Heart left ventricle (tissue), 13 donors: ENCODE measurements at regions not wholly inside any gene's neighbourhood (a gene's known extent, or its start where the extent isn't known, plus 50 kb on each side); places are given as distances from the start of the nearest gene placed in this dataset.

Experiments used
- CTCF ChIP-seq, 12 donors: fragments of 200-600 bp; sonication (generic) in 4 of 12; IDR thresholded peaks; one replicate each; pipeline versions ENCODE4 v1.5.0 to v1.8.0; 2018 to 2022; ENCODE audit warnings: antibody characterized with exemption in 12 of 12, mild to moderate bottlenecking in 5 of 12
- POLR2A ChIP-seq, 2 donors: fragments of 450-650 bp; IDR thresholded peaks; one replicate each; pipeline ENCODE4 v1.6.1; 2017; ENCODE audit warnings: antibody characterized with exemption in 2 of 2, mild to moderate bottlenecking in 2 of 2, moderate library complexity in 2 of 2
- donor health status: ischemic (EF 13 %, LVEDD 7.1; RV severe dilation, severe dysfunction).
- donor health status: DM: no; HTN: yes; CAD: no.
- donor health status: DM: no; HTN: no; CAD: no.
- donor health status: ischemic (EF 25% LVEDD 6.9; RV normal size, moderate dysfunction).
- donor health status: ischemic (EF 25% LVEDD 5.7; RV mildly dilated, moderate dysfunction).
- donor health status: ischemic (EF 35%, LVEDD 5.7; RV mildly dilated, moderate dysfunction).
- donor health status: nonischemic (EF 11% LVEDD 7.7; RV severe dilation, severe dysfunction).
- donor health status: DM: yes; HTN: yes; CAD: no.
- donor health status: PGD.
- donor health status: ischemic (EF 29% LVEDD 5.4; RV normal size, mild dysfunction).
- donor health status: nonischemic (EF 23%, LVEDD 6.1; RV moderate dilation, normal function).

- TF ChIP-seq POLR2A (IDR thresholded peaks at IDR 0.05), result no peak
- TF ChIP-seq CTCF (IDR thresholded peaks at IDR 0.05), result no peak
Measured at GRCh38 chr1:216836316-216836715, 113.1 kb upstream of the ESRRG start.
